ENCODE measurements at regions not wholly inside any gene's neighbourhood (a gene's known extent, or its start where the extent isn't known, plus 50 kb on each side); places are given as distances from the start of the nearest gene placed in this dataset.
"Not testable (repeated sequence)": the region's sequence is repeated elsewhere in the genome, so short reads cannot be mapped to it uniquely, and the experiment has no call there.

GRCh38 chr16:63907251-63907650, 1214.6 kb downstream of the CDH11 start:
- no peak overlapping the region for H3K9ac ChIP-seq
- no peaks in the 10 kb centered on the region for H3K9me3 ChIP-seq
- no peak for TF ChIP-seq Cebpa-rat (IDR thresholded peaks at IDR 0.05)
- H3K36me3 ChIP-seq: no peaks in the 10 kb centered on the region
- H3K4me2 ChIP-seq: no peak overlapping the region
- H3K27ac ChIP-seq: no peak overlapping the region
- no peaks in the 10 kb centered on the region for H4K20me1 ChIP-seq
- H3K4me1 ChIP-seq: no peaks in the 10 kb centered on the region
- no peaks in the 10 kb centered on the region for H3K27me3 ChIP-seq
- H3K4me3 ChIP-seq: no peak overlapping the region

DNA sequence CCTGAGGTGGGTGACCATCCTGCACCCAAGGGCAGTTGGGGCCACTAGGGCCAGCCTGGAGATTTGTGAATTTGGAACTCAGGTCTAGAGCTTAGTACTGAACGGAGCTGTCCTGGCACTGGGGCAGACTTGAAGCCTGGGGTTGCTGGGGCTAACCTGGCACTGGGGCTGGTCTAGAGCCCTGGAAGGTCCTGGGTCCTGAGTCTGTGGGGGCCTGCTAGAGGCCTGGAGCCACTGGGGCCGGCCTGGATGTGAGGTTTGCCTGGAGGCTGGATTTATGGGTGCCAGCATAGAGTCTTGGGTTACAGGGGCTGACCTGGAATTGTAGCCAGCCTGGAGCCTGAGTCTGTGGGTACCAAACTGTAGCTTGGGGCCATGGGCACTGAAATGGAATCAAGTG, 1216.9 kb downstream of the CDH11 start:
- no peaks in the 10 kb centered on the region for H3K27me3 ChIP-seq
- TF ChIP-seq Cebpa-rat (IDR thresholded peaks at IDR 0.05): no peak
- H3K9me3 ChIP-seq: no peaks in the 10 kb centered on the region
- H3K9ac ChIP-seq: no peak overlapping the region
- no peak overlapping the region for H3K4me2 ChIP-seq
- no peaks in the 10 kb centered on the region for H3K36me3 ChIP-seq
- H3K4me3 ChIP-seq: no peak overlapping the region
- H3K4me1 ChIP-seq: no peaks in the 10 kb centered on the region
- H3K27ac ChIP-seq: no peak overlapping the region
- H4K20me1 ChIP-seq: no peaks in the 10 kb centered on the region

DNA sequence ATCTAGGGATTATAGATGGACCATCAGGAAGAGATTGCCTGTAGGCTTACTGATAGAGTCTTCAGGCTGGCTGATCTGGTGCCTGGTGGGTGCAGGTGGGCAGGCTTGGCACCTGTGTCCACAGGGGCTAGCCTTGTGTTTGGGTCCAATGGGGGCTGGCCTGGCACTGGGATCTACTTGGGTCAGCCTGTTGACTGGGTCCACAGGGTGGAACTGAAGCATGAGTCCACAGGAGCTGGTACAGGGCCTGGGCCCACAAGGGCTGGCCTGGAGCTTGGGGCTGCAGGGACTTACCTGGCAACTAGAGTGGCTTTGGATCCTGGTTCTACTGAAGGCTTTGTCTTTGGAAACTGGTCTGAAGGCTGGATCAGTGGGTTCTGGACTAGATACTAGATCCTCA, 1217.7 kb downstream of the CDH11 start:
- Histone ChIP-seq H3K4me2 (no peak overlapping the region), H3K9ac (no peak overlapping the region), H4K20me1 (no peaks in the 10 kb centered on the region), H3K4me3 (no peak overlapping the region), H3K27ac (no peak overlapping the region), H3K36me3 (no peaks in the 10 kb centered on the region), H3K4me1 (no peaks in the 10 kb centered on the region), H3K27me3 (no peaks in the 10 kb centered on the region), H3K9me3 (no peaks in the 10 kb centered on the region)
- TF ChIP-seq Cebpa-rat (IDR thresholded peaks at IDR 0.05): no peak

DNA sequence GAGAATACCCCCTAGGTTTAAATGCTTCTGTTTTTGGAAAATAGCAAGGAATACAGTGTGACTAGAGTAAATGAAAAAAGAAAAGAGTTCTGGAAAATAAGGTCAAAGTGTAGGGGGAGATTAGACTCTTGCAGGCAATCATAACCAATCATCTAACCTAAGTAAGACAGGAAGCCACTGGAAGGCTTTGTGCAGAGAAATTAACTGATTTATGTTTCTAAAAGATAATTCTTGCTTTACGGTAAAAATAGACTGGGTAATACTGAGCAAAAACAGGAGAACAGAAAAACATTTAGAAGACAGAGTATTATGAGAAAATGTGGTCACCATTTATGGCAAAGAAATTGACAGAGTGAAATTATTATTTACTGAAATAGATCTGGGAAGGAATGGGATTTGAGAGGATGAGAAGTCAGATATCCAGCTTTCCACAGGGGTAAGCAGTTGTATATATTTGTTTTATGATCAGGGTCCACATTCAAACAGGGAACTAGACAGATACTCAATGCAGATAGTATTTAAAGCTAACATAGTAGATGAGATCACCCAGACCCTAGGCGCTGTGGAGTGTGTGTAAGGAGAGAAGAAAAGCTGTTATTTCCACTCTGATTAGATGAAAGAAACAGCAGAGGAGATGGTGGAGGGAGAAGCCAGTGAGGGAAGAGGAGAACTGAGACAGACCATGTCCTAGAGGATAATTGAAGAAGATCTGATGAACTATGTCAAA, 1225.3 kb downstream of the CDH11 start:
- H4K20me1 ChIP-seq: no peaks in the 10 kb centered on the region
- H3K27me3 ChIP-seq: no peaks in the 10 kb centered on the region
- no peak overlapping the region for H3K27ac ChIP-seq
- H3K4me2 ChIP-seq: no peak overlapping the region
- H3K9ac ChIP-seq: no peak overlapping the region
- no peaks in the 10 kb centered on the region for H3K36me3 ChIP-seq
- no peaks in the 10 kb centered on the region for H3K4me1 ChIP-seq
- no peaks in the 10 kb centered on the region for H3K9me3 ChIP-seq
- no peak for TF ChIP-seq Cebpa-rat (IDR thresholded peaks at IDR 0.05)
- H3K4me3 ChIP-seq: no peak overlapping the region

DNA sequence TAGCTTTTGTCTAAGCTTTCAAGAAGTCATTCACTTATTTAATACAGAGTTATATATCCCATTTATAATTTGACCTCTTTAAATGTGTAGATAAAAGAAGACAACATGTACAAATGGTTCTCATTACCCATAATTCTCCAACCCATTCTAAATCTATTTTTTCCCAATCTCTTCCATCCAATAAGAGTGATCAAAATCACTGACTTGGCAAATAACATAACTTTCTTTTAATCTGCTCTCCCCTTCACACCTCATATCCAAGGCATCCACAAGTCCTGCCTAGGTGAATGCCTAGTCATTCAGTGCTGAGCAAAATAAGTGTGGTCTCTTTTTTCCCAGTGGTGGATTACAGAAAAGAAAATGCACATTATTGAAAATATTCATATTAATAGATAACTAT, 1231.1 kb downstream of the CDH11 start:
- Histone ChIP-seq H4K20me1 (no peaks in the 10 kb centered on the region), H3K4me2 (no peak overlapping the region), H3K9me3 (no peaks in the 10 kb centered on the region), H3K4me1 (no peaks in the 10 kb centered on the region), H3K27ac (no peak overlapping the region), H3K9ac (no peak overlapping the region), H3K36me3 (no peaks in the 10 kb centered on the region), H3K4me3 (no peak overlapping the region), H3K27me3 (no peaks in the 10 kb centered on the region)
- no peak for TF ChIP-seq Cebpa-rat (IDR thresholded peaks at IDR 0.05)

GRCh38 chr16:63890081-63890480, 1231.8 kb downstream of the CDH11 start:
- no peak for TF ChIP-seq Cebpa-rat (IDR thresholded peaks at IDR 0.05)
- Histone ChIP-seq H3K36me3 (no peaks in the 10 kb centered on the region), H3K4me2 (no peak overlapping the region), H3K27ac (no peak overlapping the region), H3K4me1 (no peaks in the 10 kb centered on the region), H3K27me3 (no peaks in the 10 kb centered on the region), H3K4me3 (no peak overlapping the region), H3K9me3 (no peaks in the 10 kb centered on the region), H4K20me1 (no peaks in the 10 kb centered on the region), H3K9ac (no peak overlapping the region)

GRCh38 chr16:63883091-63883490, 1238.8 kb downstream of the CDH11 start:
- no peak overlapping the region for H3K4me3 ChIP-seq
- H3K36me3 ChIP-seq: no peaks in the 10 kb centered on the region
- no peak for TF ChIP-seq Cebpa-rat (IDR thresholded peaks at IDR 0.05)
- H3K4me1 ChIP-seq: no peaks in the 10 kb centered on the region
- H4K20me1 ChIP-seq: no peaks in the 10 kb centered on the region
- no peaks in the 10 kb centered on the region for H3K27me3 ChIP-seq
- no peak overlapping the region for H3K4me2 ChIP-seq
- no peaks in the 10 kb centered on the region for H3K9me3 ChIP-seq
- H3K9ac ChIP-seq: no peak overlapping the region
- no peak overlapping the region for H3K27ac ChIP-seq

DNA sequence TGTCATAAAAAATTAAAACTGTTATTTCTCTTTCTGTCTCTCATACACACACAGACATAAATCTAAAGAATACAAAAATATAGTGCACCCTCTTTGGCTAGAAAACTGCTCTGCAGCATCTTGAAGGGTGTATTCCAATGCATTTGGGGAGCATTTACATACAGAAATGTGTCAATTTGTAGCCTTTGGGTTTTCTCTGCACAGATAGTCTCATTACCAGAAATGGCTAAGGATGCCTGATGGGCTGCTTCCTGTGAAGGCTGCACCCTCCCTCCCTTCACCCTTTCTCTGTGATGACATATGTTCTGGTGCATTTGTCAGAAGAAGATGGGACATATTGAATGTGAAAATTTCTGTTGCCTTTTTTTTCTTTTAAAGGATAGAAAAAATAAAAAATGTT, 1239.3 kb downstream of the CDH11 start:
- Histone ChIP-seq H3K27me3 (no peaks in the 10 kb centered on the region), H3K27ac (no peak overlapping the region), H3K9ac (no peak overlapping the region), H4K20me1 (no peaks in the 10 kb centered on the region), H3K4me2 (no peak overlapping the region), H3K9me3 (no peaks in the 10 kb centered on the region), H3K4me1 (no peaks in the 10 kb centered on the region), H3K36me3 (no peaks in the 10 kb centered on the region), H3K4me3 (no peak overlapping the region)
- TF ChIP-seq Cebpa-rat (IDR thresholded peaks at IDR 0.05): no peak

GRCh38 chr16:63880948-63881347, 1240.9 kb downstream of the CDH11 start:
- Histone ChIP-seq H3K4me2 (no peak overlapping the region), H4K20me1 (no peaks in the 10 kb centered on the region), H3K27me3 (no peaks in the 10 kb centered on the region), H3K4me3 (no peak overlapping the region), H3K9ac (no peak overlapping the region), H3K9me3 (no peaks in the 10 kb centered on the region), H3K36me3 (no peaks in the 10 kb centered on the region), H3K27ac (no peak overlapping the region), H3K4me1 (no peaks in the 10 kb centered on the region)
- no peak for TF ChIP-seq Cebpa-rat (IDR thresholded peaks at IDR 0.05)

DNA sequence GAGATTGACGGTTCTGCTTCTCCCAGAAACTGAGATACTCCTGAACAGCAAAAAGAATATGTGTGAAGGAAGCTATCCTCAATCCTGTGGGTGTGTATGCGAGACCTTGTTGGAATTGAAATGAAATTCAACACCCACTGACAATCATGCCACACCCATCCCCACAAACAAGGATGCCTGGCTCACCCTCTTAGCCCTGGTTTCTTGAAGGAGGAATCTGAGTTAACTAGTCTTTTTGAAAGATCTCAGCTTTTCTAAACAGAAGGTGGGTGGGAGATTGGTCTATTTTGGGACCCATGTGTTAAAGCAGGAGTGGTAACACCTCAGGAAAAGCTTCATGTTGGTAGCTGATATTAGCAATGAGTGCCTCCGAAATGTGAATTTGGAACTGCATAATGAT, 1244.5 kb downstream of the CDH11 start:
- H3K9me3 ChIP-seq: no peaks in the 10 kb centered on the region
- H3K4me2 ChIP-seq: no peak overlapping the region
- H3K4me1 ChIP-seq: no peaks in the 10 kb centered on the region
- no peaks in the 10 kb centered on the region for H3K36me3 ChIP-seq
- no peak overlapping the region for H3K9ac ChIP-seq
- no peak overlapping the region for H3K4me3 ChIP-seq
- no peaks in the 10 kb centered on the region for H3K27me3 ChIP-seq
- TF ChIP-seq Cebpa-rat (IDR thresholded peaks at IDR 0.05): no peak
- H3K27ac ChIP-seq: no peak overlapping the region
- no peaks in the 10 kb centered on the region for H4K20me1 ChIP-seq

DNA sequence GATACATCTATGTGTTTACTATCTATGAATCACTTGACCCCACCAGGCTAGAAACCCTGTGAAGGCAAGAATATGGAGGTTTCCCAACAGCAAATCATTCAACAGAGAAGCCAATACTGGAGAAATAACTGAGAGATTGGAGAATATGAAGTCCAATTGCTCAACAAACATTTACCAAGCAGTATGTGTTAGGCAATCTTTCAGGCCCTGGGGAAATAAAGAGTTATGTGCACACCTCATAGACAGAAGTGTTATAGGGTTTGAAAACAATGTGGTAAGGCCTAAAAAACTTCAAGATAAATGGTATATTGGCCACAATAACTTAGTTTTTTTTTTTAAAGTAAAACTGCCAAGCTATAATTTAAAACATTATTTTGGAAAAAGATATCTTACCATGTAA, 1245.8 kb downstream of the CDH11 start:
- Histone ChIP-seq H3K4me3 (no peak overlapping the region), H3K27ac (no peak overlapping the region), H3K36me3 (no peaks in the 10 kb centered on the region), H3K4me2 (no peak overlapping the region), H3K4me1 (no peaks in the 10 kb centered on the region), H3K27me3 (no peaks in the 10 kb centered on the region), H3K9me3 (no peaks in the 10 kb centered on the region), H4K20me1 (no peaks in the 10 kb centered on the region), H3K9ac (no peak overlapping the region)
- no peak for TF ChIP-seq Cebpa-rat (IDR thresholded peaks at IDR 0.05)

- not testable (repeated sequence) for H3K9ac ChIP-seq, H3K27ac ChIP-seq, H3K36me3 ChIP-seq, H3K4me1 ChIP-seq, H3K4me3 ChIP-seq, H3K9me3 ChIP-seq, H3K4me2 ChIP-seq, H4K20me1 ChIP-seq, H3K27me3 ChIP-seq
Measured at GRCh38 chr16:63860700-63861099, 1261.2 kb downstream of the CDH11 start.

All from BLaER1 (cell line).